Kidney glomerular epithelial cell (primary cell): ENCODE measurements at regions not wholly inside any gene's neighbourhood (a gene's known extent, or its start where the extent isn't known, plus 50 kb on each side); places are given as distances from the start of the nearest gene placed in this dataset.
"Not testable (repeated sequence)": the region's sequence is repeated elsewhere in the genome, so short reads cannot be mapped to it uniquely, and the experiment has no call there.

Experiments used
- DNase-seq: peaks from one replicate; lab custom pipeline; 2025; lab: John Stamatoyannopoulos, UW

DNA sequence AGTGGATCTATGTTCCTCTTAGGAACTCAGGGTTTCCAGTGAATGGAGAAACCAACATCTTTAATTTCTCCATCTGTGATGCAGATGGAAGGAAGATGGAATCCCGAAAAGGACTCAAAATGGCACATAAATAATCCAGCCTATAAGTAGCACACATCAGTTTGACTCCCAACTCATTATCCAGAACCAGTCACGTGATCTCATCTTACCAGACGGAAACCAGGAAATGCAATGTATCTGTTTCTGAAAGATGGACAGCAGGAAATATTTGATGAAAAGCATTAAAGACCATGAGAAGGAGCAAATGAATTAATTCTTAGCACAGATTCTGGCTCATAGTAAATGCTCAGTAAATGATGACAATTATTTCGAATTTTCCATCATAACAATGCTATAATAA, 443.1 kb upstream of the FMR1 start:
- no peak for DNase-seq

DNA sequence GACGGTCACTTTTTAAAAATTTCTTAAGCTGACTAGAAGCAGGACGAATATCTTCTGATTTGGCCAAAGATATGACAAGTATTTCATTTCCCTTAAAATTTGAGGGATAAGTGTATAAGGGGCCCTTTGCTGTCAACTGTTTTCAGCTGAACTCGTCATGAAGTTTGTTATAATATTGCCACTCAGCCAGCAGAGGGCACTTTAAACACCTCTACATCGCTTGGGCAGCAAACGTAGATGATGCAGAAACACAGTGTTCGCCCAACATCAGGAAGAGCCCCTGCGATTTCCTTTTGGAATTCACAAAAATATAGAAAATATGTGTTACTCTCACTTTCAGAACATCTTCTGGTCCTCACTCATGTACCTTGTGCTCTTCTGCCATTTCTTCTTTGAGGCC, 435.7 kb upstream of the FMR1 start:
- DNase-seq: peak; percentile 1

DNA sequence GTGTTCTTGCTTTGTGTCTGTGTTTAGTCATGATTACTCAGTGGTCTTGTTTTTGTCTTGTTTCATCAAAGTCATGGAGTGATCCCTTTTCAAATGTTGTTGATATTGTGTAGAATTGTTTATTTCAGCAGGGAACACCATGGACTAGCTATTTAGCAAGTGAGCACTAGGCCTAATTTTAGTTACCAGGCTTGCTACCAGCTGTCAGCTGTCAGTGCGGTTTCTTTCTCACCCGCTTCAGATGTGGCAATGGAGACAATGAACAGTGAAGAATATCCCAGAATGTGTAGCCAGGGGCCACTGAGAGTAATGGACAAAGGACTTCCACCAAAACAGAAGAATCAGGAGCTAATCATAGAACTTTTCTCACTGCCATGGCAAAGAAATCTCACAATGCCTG, 432.8 kb upstream of the FMR1 start:
- no peak for DNase-seq

DNA sequence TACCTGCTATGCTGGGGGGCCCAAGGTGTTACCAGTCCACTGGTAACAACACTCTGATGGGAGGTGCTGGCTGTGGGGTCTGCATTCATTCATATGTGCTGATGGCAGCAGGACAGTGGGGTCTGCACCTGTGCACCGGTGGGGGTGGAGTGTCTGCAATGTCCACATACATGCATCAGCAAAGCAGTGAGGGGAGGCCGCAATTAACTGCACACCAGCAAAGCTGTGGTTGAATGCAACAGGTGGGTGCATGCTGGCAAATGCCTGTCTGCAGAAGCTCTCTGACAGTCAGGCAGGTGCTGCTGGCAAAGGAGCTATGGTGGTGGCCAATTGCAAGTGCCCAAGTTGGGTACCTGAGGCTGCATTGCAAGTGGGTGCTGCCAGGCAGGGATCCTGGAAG, 426.5 kb upstream of the FMR1 start:
- DNase-seq: no peak

DNA sequence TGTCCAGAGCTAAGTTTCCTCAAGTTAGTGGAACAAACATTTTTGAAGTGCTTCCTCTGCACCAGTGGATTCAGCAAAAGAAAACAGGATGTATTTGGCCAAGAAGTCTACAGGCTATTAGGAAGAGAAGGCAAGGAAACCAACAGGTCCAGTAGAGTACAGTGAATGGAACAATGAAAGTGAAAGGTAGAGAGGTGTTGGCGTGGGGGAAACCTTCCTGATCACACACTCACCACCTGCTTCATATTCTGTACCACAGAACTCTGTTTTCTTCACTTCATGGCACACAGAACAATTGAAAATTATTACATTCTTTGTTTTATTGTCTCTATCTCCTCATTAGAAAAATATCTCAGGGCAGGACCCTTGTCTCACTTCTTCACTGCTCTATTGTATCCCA, 417.4 kb upstream of the FMR1 start:
- DNase-seq: no peak

DNA sequence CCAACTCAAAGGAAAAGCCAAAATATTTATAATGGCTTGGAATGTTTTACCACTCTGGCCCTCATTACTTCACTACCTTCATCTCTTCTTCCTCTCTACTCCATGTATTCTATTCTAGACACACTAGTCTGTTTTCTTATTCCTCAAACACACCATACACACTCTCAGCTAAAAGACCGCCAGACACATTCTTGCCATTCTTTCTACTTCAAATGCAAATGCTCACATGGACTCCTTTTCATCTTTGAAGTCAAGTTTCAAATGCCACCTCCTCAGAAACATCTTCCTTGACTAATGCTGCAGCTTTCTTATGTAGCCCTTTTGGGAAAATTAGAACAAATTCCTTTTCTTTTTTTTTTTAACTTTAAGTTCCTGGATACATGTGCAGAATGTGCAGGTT, 412.9 kb upstream of the FMR1 start:
- no peak for DNase-seq

DNA sequence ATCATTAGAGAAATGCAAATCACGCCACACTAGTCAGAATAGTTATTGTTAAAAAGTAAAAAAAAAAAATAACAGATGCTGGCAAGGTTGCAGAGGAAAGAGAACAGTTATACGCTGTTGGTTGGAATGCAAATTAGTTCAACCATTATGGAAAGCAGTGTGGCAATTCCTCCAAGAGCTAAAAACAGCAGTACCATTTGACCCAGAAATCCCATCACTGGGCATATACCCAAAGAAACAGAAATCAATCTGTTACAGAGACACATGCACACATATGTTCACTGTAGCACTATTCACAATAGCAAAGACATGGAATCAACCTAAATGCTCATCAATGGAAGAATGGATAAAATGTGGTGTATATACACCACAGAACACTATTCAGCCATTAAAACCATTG, 388.7 kb upstream of the FMR1 start:
- no peak for DNase-seq

DNA sequence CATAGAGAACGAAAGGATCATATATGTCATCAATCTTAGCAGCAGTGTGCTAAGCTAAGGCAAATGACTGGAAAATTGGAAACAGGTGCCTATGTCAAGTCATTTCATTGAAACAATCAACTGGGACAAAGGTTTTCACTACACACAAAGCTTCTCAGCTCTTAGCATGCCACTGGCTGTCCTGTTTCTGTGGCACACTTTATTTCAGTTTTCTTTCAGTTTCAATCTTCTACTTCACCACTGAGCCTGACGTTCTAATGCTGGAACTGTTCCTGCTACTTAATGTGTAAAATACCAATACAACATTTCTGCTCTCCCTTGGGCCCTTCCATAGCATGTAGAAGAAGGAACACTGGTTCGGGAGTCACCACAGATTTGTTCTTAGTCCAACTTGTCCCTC, 378.3 kb upstream of the FMR1 start:
- DNase-seq: no peak

DNA sequence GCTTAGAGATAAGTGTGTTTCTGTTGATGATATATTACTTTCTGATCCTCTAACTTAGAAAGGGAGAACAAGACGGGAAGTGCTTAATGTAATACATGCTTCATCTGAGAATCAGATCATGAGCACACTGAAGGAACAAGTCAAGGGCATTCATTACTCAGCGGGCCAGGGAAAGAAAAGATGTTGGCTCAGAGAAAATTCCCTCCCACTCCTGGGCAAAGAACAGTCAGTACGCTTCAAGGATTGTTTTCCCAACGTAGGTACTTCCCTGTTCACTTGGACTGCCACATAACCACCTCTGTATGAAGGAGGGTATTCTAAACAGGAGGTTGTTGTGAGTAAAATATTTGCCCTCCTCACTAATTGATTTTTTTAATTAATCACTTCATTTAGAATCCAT, 374.5 kb upstream of the FMR1 start:
- DNase-seq: no peak

DNA sequence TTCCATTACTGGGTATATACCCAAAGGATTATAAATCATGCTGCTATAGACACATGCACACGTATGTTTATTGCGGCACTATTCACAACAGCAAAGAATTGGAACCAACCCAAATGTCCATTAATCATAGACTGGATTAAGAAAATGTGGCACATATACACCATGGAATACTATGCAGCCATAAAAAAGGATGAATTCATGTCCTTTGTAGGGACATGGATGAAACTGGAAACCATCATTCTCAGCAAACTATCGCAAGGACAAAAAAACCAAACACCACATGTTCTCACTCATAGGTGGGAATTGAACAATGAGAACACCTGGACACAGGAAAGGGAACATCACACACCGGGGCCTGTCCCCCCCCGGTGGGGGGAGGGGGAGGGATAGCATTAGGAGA, 363.7 kb upstream of the FMR1 start:
- not testable (repeated sequence) for DNase-seq

DNA sequence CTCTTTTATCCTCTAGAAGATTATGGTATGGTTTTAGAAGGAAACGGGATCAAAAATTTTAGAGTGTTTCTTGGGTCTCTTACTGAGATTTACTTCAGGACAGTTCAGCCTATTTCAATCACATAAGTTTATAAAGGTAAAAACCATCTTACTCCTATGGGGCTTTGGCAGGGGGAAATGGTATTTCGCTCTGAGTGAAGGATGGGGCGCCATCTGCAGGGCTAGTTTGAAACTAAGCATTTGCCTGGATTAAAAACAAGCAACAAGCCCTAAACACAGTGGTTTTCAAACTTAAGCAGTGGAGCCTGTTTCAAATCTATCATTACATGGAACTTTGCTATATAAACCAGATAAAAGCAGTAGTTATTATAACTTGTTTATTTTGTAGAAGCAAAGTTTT, 361.5 kb upstream of the FMR1 start:
- DNase-seq: no peak

DNA sequence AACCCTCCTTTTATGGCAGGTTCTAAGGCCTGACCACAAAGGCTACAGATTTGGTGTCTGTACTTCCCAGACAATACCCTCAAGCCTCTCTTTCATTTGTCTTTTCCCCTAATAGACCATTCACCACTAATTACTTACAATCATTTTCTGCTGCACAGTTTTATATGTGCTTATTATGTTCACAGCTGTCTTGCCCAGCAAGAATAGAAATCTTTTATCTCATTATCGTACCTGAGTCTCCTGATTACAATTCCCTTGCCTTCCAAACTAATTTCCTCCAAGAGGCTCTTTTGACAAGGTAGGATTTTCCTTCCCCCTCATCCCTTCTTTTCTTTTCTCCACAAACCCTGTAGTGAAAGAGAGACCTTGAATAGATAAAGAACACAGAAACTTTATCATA, 352.5 kb upstream of the FMR1 start:
- DNase-seq: no peak

DNA sequence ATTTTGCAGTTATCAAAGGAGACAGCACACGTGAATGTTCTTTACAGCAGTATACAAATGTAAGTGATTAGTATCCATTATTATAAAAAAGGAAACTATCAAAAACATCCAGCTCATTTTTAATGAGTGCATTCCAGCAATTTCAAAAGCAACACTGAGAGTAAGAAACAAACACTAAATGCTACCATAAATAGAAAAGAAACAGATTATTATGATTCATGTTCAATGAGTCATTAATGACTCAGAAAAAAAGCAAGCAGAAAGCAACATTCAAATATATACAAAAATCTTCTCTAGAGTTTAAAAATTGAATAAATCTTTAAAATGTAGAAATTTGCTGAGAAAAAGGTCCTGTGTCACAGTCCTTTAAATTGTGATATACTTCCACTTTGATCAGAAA, 346.5 kb upstream of the FMR1 start:
- DNase-seq: no peak

DNA sequence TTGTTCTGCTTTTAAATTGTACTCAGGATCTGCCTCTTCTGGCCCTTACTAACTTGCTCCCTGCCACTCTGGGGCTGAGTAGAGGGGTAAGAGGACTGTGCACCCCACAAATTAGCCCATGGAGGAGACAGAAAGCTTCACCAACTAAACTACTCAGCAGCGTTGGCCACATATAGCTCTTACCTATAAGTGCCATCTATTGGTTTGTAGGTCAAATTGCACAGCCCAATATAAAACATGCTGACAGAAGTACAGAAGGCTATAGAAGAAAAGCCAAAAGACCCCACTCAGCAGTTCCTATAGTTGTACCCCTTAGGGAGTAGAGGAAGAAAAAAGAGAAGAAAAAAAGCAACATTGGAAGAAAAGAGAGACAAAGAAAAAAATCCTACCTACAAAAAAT, 341.2 kb upstream of the FMR1 start:
- no peak for DNase-seq

DNA sequence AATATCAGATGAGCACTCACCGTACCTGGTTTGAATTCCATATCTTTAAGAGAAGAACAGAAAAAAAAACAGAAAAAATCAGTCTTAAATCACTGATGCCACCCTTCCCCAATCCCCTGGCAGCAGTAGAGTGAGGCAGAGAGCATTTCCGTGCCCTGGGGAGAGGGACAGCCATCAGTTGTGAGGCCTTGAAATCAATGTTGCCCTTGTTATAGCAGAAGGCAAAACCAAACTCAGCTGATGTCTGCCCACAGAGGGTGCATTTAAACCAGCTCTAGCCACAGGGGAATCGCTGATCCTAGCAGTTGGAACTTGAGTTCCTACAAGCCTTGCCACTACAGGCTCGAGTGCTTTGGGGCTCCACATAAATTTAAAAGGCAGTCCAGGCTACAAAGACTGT, 338.5 kb upstream of the FMR1 start:
- no peak for DNase-seq

DNA sequence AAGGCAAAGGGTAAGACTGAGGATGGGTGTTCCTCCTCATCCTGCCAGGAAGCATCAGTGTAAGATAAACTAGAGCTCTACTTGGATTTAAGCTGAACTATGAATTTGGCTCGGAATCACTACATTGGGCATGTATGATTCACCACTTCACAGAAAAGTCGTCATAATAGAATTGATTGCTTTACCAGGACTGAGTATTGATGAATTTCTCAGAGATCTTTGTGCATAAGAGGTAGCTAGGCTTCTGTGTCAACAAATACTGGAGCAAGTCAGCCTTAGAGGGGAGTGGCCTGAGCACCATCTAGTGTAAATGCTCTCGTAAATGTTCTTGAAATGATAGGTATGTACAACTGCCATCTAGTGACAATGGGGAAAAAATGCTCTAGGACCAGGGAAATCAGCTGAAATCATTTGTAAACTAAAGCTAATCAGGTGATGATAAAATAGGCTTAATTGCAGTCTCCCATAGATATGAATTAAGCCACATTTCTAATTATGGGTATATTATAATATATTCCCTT, 309.5 kb upstream of the FMR1 start:
- DNase-seq: no peak

DNA sequence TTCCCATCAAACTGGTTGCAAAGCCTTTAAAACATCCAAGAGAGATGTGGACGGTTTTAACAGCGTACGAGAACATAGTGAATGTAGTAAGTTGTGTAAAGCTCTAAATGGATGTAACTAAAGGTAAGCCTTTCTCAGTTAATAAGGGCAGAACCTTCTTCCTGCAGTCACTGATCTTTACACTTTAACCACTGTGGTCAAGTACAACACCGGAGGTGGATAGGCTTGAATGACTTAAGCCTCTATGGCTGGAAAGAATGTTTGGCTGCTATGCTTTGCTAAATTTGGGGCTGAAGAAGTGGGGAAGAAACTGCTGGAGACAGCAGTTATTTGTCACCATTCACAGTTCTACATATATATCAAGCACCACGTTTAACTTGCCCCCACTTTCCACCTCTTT, 285.1 kb upstream of the FMR1 start:
- no peak for DNase-seq

DNA sequence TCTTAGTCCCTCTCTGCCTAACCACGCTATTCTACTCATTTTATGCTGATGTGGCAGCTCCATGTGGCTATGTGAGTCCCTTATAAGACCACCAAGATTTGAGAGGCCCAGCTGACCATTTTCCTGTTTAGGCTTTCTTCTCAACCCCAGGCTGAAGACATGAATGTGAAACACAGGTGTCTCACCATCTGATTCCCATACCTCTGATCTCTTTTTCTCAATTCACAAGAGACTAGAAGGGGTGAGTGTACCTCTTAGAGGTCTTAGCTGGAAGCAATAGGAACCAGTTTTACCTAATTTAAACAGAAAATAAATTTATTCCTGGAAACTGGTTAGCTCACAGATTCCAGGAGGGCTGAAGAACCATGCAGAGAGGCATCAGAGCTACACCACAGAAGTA, 276.5 kb upstream of the FMR1 start:
- DNase-seq: no peak

DNA sequence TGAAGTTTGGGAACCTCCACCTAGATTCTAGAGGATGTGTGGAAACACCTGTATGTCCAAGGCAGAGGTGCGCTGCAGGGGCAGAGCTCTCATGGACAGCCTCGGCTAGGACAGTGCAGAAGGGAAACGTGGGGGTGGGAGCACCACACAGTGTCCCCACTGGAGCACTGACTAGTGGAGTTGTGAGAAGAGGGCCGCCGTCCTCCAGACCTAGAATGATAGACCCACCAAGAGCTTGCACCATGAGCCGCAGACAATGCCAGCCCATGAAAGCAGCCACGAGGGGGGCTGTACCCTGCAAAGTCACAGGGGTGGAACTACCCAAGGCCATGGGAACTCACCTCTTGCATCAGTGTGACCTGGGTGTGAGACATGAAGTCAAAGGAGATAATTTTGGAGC, 274.5 kb upstream of the FMR1 start:
- no peak for DNase-seq

DNA sequence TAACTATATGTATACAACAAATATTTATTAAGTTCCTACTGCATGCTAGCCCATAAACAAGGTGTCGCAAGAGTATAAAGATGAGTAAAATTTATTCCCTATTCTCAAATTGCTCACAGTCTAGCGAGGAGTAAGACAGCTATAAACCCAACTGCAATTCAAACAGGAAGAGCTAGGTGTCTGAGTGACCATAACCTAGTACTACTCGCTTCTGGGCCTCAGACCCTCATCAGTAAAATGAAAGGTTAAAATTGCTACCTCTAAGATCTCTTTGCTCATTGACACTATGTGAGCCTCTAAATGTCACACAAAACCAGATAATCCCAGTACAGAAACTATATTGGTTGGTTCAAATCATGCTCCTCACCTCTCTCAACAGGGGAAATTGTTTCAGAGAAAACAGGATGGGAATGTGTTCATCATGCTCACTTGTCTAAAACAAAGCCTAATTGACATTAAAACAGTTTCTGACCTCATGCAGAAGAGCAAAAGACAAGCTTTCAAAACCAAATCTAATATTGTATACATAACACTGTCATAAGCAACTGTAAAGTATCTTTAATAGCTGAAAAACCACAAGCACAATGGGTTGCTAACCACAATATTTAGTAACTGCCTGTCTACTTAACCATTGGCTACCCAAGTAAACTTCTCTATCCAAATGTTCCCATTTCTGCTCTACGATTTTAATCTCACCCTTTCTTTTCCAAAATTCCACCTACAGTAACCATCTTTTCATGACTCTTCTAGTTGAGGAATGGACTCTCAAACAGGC, 264.6 kb upstream of the FMR1 start:
- no peak for DNase-seq

DNA sequence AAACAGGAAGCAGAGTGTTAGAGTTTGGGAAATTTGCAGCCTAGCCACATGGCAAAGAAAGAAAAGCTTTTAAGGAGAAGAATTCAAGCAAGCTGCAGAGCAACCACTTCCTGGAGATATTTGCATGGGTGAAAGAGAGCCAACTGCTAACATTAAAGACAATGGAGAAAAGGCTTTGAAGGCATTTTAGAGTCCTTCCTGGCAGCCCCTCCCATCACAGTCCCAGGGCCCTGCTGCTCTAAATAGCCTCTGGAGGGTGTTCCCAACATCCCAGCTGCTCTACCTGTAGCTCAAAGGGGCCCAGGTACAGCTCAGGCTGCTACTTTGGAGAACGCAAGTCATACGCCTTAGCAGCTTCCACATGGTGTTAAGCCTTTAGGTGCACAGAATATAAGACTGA, 235.9 kb upstream of the FMR1 start:
- DNase-seq: no peak

DNA sequence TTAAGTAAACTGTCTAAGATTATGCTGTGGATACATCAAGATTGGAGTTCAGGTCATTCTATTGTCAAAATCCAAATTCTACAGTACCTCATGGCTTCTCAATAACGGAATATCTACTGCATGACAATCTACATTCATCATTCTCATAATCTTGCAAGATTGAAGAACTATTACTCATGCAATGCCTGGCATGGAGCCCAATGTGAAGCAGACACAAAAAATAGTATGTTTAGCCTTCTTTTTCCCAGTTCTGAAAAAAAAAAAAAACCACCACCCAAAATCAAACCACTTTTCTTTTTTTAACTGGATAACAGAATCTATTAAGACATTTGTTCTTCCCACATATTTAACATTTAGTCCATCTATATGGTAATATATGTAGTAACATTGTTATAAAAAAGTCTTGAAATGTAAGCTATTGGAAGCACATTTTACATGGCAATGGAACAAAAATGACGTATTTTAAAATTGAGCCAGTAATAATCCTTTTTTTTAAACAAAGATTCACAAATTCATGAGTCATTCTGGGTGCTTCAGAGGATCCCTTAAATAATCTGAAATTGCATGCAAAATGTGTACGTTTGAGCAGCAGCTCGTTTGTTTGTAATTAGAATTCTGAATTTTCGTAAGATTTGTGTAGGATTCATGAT, 232.2 kb upstream of the FMR1 start:
- DNase-seq: no peak

DNA sequence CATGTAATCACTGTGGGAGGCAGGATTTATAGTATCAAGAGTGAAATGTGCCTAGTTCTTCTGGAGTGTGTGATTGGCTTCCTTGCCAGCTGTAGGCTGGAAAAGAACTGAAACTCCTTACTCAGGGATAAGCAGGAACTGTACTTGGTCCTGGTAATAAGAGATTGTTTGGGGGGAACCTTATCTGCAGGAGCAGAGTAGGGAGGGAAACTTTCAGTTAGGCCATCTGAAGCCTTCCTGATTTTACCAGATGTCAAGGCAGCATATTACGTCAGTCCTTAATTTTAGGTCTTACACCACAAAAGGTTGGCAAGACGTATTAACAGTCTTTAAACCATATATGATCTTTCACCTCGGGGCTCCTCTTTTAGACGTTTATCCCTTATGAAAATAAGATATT, 231.5 kb upstream of the FMR1 start:
- DNase-seq: no peak

DNA sequence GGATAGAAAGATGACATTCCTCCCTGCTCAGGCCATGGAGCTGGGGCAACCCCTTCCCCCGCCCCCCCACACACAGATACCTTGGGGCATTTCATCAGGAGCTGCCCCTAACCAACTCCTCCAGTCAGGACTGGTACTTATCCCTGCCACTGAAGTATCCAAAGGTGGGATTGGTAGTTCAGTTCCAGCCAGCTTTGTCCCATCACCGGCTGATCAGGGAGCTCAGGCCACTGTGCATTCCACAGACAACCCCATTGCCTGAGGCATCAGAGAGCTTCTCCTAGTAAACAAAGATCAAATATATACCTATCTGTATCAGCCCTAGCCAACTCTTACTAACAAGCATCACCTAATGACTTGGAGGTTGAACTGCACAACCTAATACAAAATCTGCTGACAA, 218.2 kb upstream of the FMR1 start:
- no peak for DNase-seq
